GM12878 (cell line): ENCODE measurements at regions not wholly inside any gene's neighbourhood (a gene's known extent, or its start where the extent isn't known, plus 50 kb on each side); places are given as distances from the start of the nearest gene placed in this dataset.

Experiments used
- ATAC-seq: fragments of 200-7000 bp; cut with Tn5 transposase; 3 replicates; pipeline ENCODE4 v1.9.1; 2020; ENCODE audit warnings: mild to moderate bottlenecking, moderate library complexity
- BruUV-seq: library from RNA; stranded (reverse); fragments of 400-500 nt; replicated peaks from 2 replicates; lab custom pipeline; 2021; lab: Mats Ljungman, UMichigan
- CTCF ChIA-PET: fragments of 300-600 bp; sonication (Branson Sonifier 250); formaldehyde crosslinking; extraction: SDS; loops from one replicate; lab custom pipeline; 2021; ENCODE audit warnings: inconsistent platforms; lab: Yijun Ruan, JAX
- POLR2A ChIA-PET: fragments of 350-600 bp; formaldehyde crosslinking; extraction: SDS; loops from one replicate; lab custom pipeline; 2021; ENCODE audit warnings: inconsistent platforms; lab: Charles Lee
- RAD21 ChIA-PET: fragments of 300-600 bp; sonication (Branson Sonifier 250); formaldehyde crosslinking; loops from one replicate; lab custom pipeline; 2023; ENCODE audit warnings: antibody characterized with exemption; ENCODE audit not compliant: unreplicated experiment; lab: Charles Lee
- SMC1A ChIA-PET: fragments of 300-600 bp; sonication (Branson Sonifier 250); formaldehyde crosslinking; loops from one replicate; lab custom pipeline; 2023; ENCODE audit not compliant: unreplicated experiment, uncharacterized antibody; lab: Charles Lee
- DNase-seq: peaks from one replicate; pipeline ENCODE4 v3.0.0-alpha.2; 2011; ENCODE audit warnings: low read depth, low spot score
- FAIRE-seq: peaks from 3 replicates; lab custom pipeline; 2011; peaks lifted over from hg19 to GRCh38; lab: Jason Lieb, UNC
- H2AFZ ChIP-seq: 2 replicates; pipeline ENCODE4 v1.6.0; 2011; ENCODE audit warnings: low read depth, low read length, control low read depth; ENCODE audit not compliant: control insufficient read depth
- H3K27ac ChIP-seq: 2 replicates; pipeline ENCODE4 v1.5.1; 2011; ENCODE audit warnings: control low read depth; ENCODE audit not compliant: control insufficient read depth, insufficient read depth
- H3K27me3 ChIP-seq, 2 experiments: replicated peaks in 1 of 2; 2 replicates each; pipeline versions ENCODE4 v1.6.0 to v1.6.1; 2011; ENCODE audit warnings: low read length in 1 of 2; ENCODE audit not compliant: control insufficient read depth in 2 of 2, insufficient read depth in 2 of 2
- H3K36me3 ChIP-seq, 2 experiments: 2 replicates each; pipeline ENCODE4 v1.5.1; 2011; ENCODE audit warnings: low read length in 1 of 2; ENCODE audit not compliant: control insufficient read depth in 2 of 2, insufficient read depth in 2 of 2
- H3K4me1 ChIP-seq: 2 replicates; pipeline ENCODE4 v1.6.1; 2011; ENCODE audit warnings: mild to moderate bottlenecking, low read length, moderate library complexity, mixed read lengths; ENCODE audit not compliant: control insufficient read depth, insufficient read depth
- H3K4me2 ChIP-seq: 2 replicates; pipeline ENCODE4 v1.6.0; 2011; ENCODE audit warnings: control low read depth; ENCODE audit not compliant: control insufficient read depth, insufficient read depth
- H3K4me3 ChIP-seq: fragments of 200-600 bp; sonication (generic); 2 replicates; pipeline ENCODE4 v1.5.1; 2016
- H3K79me2 ChIP-seq: 2 replicates; pipeline ENCODE4 v1.6.0; 2011; ENCODE audit warnings: low read length; ENCODE audit not compliant: control insufficient read depth, insufficient read depth
- H3K9ac ChIP-seq: 2 replicates; pipeline ENCODE4 v1.8.0; 2011; ENCODE audit warnings: low read length, control low read depth, mixed read lengths; ENCODE audit not compliant: control insufficient read depth, insufficient read depth
- H3K9me3 ChIP-seq: replicated peaks from 3 replicates; pipeline ENCODE4 v1.5.1; 2011; ENCODE audit warnings: mild to moderate bottlenecking, low read length; ENCODE audit not compliant: control insufficient read depth, insufficient read depth
- H4K20me1 ChIP-seq: 2 replicates; pipeline ENCODE4 v1.6.0; 2011; ENCODE audit not compliant: control insufficient read depth, insufficient read depth
- CBFB ChIP-seq: IDR thresholded peaks from 2 replicates; pipeline ENCODE4 v1.6.1; 2016; ENCODE audit warnings: antibody characterized with exemption, low read depth
- ETV6 ChIP-seq, 2 experiments: fragments of 450-650 bp in 1 of 2; IDR thresholded peaks in 1 of 2; conservative IDR thresholded peaks in 1 of 2; 2 replicates each; pipeline ENCODE4 v1.6.1; 2014; ENCODE audit warnings: antibody characterized with exemption in 1 of 2, borderline replicate concordance in 1 of 2, low read depth in 1 of 2, mild to moderate bottlenecking in 1 of 2, moderate library complexity in 1 of 2
- ZBTB11 ChIP-seq: fragments of 450-650 bp; formaldehyde crosslinking; IDR thresholded peaks from 2 replicates; pipeline ENCODE4 v1.5.0; 2022; ENCODE audit warnings: mild to moderate bottlenecking, missing genetic modification characterization
- ZSCAN29 ChIP-seq: fragments of 450-650 bp; IDR thresholded peaks from 2 replicates; pipeline ENCODE4 v1.6.1; 2017; ENCODE audit warnings: mild to moderate bottlenecking, moderate library complexity
- WGBS: methylation state at CpG from one replicate; pipeline ENCODE4 v1.1.6; 2016; ENCODE audit warnings: low lambda C conversion rate; ENCODE audit not compliant: insufficient replicate concordance, insufficient coverage; ENCODE audit errors: missing lambda C conversion rate; 5-methylcytosine and 5-hydroxymethylcytosine counted together
- in situ Hi-C: fragments of 300-500 bp; cut with MboI; formaldehyde crosslinking; loops from 9 replicates; pipeline ENCODE4 v1.14.3; 2018; ENCODE audit warnings: mixed read lengths
- intact Hi-C: fragments of 100-400 bp; cut with micrococcal nuclease; formaldehyde crosslinking; loops from one replicate; pipeline ENCODE4 v1.14.2; 2022; ENCODE audit not compliant: unreplicated experiment

- no peak for TF ChIP-seq ZBTB11 (CRISPR knock-in tag)
These were observed 168.8 kb upstream of the ARID2 start (continued) for GRCh38 chr12:45560689-45561088.

- no peak for ATAC-seq
- Histone ChIP-seq H3K9ac (no peak overlapping the region), H3K4me2 (no peak overlapping the region), H4K20me1 (no peaks in the 10 kb centered on the region), H3K36me3 (no peaks in the 10 kb centered on the region), H3K4me3 (no peak overlapping the region), H3K27me3 (no peaks in the 10 kb centered on the region), H3K9me3 (no peaks in the 10 kb centered on the region), H3K4me1 (no peaks in the 10 kb centered on the region), H3K27ac (no peak overlapping the region), H3K79me2 (no peaks in the 10 kb centered on the region), H2AFZ (no peak overlapping the region)
- ChIA-PET POLR2A (no interaction called here), CTCF (interaction anchor here (1.3 kb wide), 1 partner anchor 18 kb away, joined by 3 read pairs; no protein-coding TSS in a partner anchor), SMC1A (no interaction called here), RAD21 (no interaction called here)
- FAIRE-seq = no peak
- intact Hi-C loops = no loop called here
- peak in 1 of 2 experiments; percentile 31; a peak in 1 of 4 replicates for TF ChIP-seq ETV6 (conservative IDR thresholded peaks at IDR 0.05 in 1 of 2, IDR thresholded peaks at IDR 0.05 in 1 of 2; ENCODE audit: borderline replicate concordance in 1 of 2, low read depth in 1 of 2)
- no peak for TF ChIP-seq ZSCAN29
- no peak for TF ChIP-seq CBFB
- no peak for DNase-seq
- 42% methylated on average over 4 of the region's 4 CpGs for WGBS
- no TSS peak for BruUV-seq
- in situ Hi-C loops = no loop called here
These were observed 168.0 kb upstream of the ARID2 start for GRCh38 chr12:45561488-45561887.
